T47D (cell line): ENCODE measurements at regions not wholly inside any gene's neighbourhood (a gene's known extent, or its start where the extent isn't known, plus 50 kb on each side); places are given as distances from the start of the nearest gene placed in this dataset.
"Not testable (repeated sequence)": the region's sequence is repeated elsewhere in the genome, so short reads cannot be mapped to it uniquely, and the experiment has no call there.

Source experiments
- DNase-seq, 2 experiments: peaks; one replicate each; pipeline versions ENCODE4 v3.0.0 to v3.0.0-alpha.2; 2011 to 2012; ENCODE audit warnings: low read depth in 1 of 2, low spot score in 1 of 2
- JUND ChIP-seq: IDR thresholded peaks from 2 replicates; pipeline ENCODE4 v1.6.1; 2012; ENCODE audit warnings: low read depth
- in situ Hi-C: cut with HindIII; loops from 2 replicates; pipeline ENCODE4 v1.10.0; 2016; ENCODE audit warnings: low sequenced_read_pairs, low pct_unique_long_range_greater_than_20kb

GRCh38 chr1:60915441-60915840 lies 166.9 kb upstream of the NFIA start:
- DNase-seq = no peak
- no peak for TF ChIP-seq JUND
- in situ Hi-C loops = no loop called here

- in situ Hi-C loops = no loop called here
- no peak for DNase-seq
- TF ChIP-seq JUND = no peak
These were observed 167.4 kb upstream of the NFIA start for GRCh38 chr1:60914982-60915381.

GRCh38 chr1:60913708-60914107 lies 168.7 kb upstream of the NFIA start:
- DNase-seq, in situ Hi-C loops: not testable (repeated sequence)

- no peak for DNase-seq
- no peak for TF ChIP-seq JUND
- in situ Hi-C loops = no loop called here
These were observed 169.3 kb upstream of the NFIA start for GRCh38 chr1:60913039-60913438.

GRCh38 chr1:60911966-60912697 lies 170.2 kb upstream of the NFIA start:
- in situ Hi-C loops = no loop called here
- DNase-seq = no peak
- no peak for TF ChIP-seq JUND

GRCh38 chr1:60908159-60908558 lies 174.2 kb upstream of the NFIA start:
- DNase-seq = no peak
- in situ Hi-C loops = no loop called here
- TF ChIP-seq JUND = no peak

GRCh38 chr1:60906526-60906925 lies 175.8 kb upstream of the NFIA start:
- DNase-seq = no peak
- TF ChIP-seq JUND = no peak
- in situ Hi-C loops = no loop called here

GRCh38 chr1:60906039-60906438 lies 176.3 kb upstream of the NFIA start:
- in situ Hi-C loops = no loop called here
- no peak for DNase-seq
- TF ChIP-seq JUND = no peak

GRCh38 chr1:60904099-60904851 lies 178.1 kb upstream of the NFIA start:
- in situ Hi-C loops = no loop called here
- DNase-seq = no peak
- TF ChIP-seq JUND = no peak

GRCh38 chr1:60903591-60903990 lies 178.8 kb upstream of the NFIA start:
- TF ChIP-seq JUND = no peak
- no peak for DNase-seq
- in situ Hi-C loops = no loop called here

- no peak for DNase-seq
- in situ Hi-C loops = no loop called here
- TF ChIP-seq JUND = no peak
These were observed 182.9 kb upstream of the NFIA start for GRCh38 chr1:60899464-60899863.

- no peak for DNase-seq
- in situ Hi-C loops = no loop called here
- TF ChIP-seq JUND = no peak
These were observed 183.4 kb upstream of the NFIA start for GRCh38 chr1:60898987-60899386.

GRCh38 chr1:60898413-60898812 lies 183.9 kb upstream of the NFIA start:
- in situ Hi-C loops = no loop called here
- no peak for TF ChIP-seq JUND

GRCh38 chr1:60896701-60897363 lies 185.5 kb upstream of the NFIA start:
- DNase-seq = no peak
- TF ChIP-seq JUND = no peak
- in situ Hi-C loops = no loop called here

More at GRCh38 chr1:60898413-60898812, 183.9 kb upstream of the NFIA start:
- DNase-seq = no peak
